Femur (tissue), 1 donor: ENCODE measurements at regions not wholly inside any gene's neighbourhood (a gene's known extent, or its start where the extent isn't known, plus 50 kb on each side); places are given as distances from the start of the nearest gene placed in this dataset.

ENCODE experiments used
- DNase-seq: peaks from one replicate; pipeline ENCODE4 v3.0.0-alpha.2; 2017

DNA sequence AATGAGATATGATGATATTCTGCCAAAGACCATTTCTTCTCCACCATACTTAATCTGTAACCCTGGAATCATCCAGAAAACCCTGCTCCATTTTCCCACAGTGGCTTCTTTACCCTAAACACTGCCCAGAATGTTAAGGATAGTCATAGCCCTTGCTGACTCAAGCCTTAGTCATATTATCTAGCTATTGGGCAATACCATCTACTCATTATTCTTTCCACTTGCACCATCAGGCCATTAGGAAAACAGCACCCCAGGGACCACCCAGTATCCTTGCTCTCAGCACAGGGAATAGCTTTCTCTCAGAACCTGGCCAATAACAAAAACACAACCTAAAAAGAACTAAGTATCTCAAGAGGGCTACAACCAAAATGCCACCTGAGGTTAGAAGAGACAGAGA, 445.7 kb upstream of the SLC14A2 start:
- DNase-seq, result no peak

DNA sequence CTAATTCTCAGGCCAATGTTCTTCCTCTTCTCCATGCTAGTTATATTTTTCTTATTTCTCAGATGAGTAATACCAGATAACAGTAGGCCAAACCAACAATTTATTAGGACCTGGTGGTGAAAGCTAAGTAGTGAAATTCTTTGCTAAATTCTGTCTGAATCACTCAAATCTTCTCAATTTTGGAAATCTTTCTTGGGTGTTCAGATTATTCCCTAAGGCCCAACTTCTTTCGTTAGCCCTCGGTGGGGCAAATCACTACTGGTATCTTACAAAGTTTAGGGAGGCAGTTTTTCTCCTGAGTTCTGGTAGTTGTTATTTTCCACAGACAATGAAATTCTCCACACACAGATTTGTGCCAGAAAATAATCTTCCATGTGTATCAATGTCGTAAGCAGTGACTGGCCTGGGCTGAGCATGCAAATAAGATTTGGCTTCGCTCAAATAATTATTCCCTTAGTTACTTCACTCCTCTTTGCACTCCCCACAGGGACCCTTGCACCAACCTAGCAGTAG, 443.5 kb upstream of the SLC14A2 start:
- DNase-seq, result no peak

DNA sequence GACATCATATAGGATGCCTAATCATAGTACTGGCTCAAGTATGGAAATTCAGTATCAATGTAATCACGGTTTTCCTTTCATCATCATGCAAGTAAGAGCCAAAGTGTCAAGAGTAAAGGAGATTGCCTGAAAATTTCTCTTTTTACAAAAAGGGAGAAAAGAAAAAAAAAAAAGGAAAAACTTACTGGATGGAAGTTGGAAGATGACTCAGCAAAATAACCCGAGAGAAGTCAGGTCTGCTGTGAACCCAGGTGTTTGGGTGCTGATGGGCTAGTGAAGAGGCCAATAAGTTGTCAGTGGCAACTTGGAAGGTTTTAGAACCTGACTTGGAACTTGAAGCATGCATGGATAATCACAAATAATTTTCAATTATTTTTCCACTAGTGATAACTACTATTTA, 441.9 kb upstream of the SLC14A2 start:
- DNase-seq, result no peak

DNA sequence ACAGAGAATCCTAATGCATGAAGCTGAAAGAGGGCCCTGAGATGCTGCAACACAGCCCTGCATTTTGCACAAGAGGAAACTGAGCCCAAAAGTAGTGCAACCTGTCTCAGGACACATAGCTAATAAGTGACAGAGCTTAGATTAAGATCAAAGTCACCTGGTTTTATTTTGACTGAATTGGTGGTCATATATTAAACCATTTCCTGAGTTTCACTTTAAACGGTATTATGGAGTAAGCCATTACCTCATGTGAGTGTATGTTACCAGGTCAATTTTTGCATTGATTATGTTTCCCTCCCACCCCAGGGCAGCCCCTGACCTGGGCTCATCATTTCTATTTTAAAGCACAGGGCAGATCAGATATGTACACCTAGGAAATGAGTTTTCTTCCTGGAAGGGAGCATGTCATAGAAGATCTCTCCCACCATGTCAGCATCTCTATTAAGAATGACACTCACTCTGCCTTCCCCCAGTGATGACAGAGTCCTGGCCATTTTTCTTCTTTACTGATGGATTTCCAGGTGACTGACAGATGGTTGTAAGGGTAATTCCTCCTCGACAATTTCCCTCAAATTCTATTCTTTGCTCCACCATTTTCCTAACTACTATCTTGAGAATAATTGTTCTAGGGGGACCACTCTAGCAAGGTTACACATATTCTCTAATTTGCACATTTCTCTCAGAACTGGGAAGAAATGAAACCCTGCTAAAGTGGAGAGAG, 441.3 kb upstream of the SLC14A2 start:
- DNase-seq, result no peak

DNA sequence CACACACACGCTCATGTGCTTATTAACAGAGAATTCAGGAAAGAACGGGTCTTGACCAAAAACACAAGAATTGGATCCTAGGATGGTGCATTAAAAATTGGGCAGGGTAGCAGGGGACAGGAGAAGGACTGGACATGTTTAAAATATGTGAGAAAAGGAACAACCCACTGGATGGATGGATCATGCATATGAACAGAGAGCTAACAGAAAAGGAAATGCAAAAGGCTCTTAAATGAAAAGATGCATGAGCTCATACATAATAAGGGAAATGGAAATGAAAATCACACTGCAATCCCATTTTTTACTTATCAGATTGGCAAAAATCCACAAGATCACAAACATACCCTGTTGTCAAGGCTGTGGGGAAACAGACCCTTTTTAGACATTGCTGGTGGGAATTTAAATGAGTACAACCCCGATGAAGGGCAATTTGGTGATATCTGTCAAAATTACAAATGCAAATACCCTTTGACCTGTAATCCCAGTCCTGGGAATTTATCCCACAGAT, 440.6 kb upstream of the SLC14A2 start:
- DNase-seq, result no peak

DNA sequence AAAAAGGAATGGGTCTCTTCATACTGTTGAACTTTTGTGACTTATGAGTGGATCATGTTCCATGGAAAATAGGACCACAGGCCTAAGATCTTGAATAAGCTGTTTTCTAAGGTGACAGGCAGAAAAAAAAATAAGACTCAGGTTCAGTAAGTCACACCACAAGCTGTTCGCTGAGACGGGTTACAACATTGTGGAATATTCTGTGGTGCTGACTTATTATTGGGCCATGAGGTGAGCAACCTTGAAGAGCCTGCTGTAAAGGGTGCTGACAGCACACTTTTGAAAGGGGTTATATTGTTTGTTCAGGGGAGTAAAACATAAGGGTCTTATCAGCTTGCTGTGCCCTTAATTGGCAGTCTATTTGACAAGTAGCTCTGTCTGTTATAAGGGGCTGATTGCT, 439.8 kb upstream of the SLC14A2 start:
- no peak for DNase-seq

DNA sequence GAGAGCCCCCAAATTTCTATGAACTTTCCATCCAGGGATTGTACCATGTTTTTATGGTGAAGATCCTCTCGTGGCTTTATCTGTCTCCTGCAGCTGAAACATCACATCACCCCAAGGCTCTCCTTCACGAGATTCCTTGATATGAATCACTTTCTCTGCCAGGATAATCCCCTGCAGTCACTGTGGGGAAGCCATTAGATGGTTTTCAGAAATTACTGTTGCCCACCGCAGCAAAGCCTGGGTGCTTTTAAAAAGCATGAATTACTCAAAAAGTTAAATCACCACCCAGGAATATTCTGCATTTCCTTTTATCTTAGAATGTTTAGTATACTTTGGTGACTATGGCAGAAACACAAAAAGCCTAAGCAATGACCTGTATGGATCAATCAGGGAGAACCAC, 428.4 kb upstream of the SLC14A2 start:
- no peak for DNase-seq

DNA sequence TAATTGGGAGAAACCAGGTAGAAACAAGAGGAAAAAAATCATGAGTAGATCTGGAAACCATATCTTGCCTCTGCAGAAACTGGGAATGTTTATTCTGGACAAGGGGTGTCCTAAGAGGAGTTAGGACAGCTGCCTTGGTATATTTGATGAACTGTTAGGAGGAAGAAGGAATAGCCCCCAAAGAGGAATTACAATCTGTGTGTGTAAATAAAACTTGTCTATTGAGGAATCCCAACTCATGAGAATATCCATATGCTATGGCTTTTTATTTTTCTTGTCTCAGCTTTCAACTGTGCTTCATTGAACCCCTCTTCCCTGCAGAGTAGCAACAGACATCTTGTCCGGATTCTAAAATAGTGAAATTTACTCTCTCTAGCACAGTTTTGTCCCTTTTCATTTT, 423.5 kb upstream of the SLC14A2 start:
- DNase-seq, result no peak

DNA sequence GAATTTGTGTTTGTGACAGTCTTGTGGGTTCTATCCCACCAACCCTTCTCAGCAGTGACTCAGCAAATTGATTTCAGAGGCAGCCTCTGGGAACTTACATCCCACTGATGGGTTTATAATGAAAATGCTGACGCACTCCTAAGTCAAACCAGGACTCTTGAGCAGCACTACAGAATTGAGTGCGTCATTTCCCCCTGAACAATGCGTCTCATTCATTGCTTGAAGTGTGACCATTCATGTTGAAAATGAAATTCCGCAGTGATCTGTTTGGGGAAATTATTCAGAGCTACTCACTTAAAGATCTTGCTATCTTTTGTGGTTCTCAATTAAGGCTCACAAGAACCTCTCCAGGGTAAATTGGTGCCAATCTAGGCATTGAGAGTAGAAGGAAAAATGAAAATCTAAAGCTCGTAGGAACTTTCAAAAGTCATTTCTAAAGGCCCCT, 417.7 kb upstream of the SLC14A2 start:
- no peak for DNase-seq

DNA sequence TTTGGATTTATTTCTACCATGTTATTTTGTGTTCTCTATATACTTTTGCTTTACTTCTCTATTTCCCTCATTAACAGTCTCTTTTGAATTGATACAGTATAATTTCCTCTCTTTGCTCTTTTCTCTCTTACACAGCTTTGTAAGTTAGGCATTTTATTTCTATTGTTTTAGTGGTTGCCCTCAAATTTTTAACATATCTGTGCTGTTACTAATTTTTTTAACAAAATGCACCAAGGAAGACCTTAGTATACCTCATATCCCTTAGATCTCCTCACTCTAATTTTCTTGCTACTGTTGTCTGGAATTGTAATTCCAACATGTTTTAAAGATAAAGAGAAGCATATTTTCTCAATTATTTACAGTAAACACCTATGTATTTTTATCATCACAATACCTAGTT, 416.8 kb upstream of the SLC14A2 start:
- DNase-seq, result no peak

DNA sequence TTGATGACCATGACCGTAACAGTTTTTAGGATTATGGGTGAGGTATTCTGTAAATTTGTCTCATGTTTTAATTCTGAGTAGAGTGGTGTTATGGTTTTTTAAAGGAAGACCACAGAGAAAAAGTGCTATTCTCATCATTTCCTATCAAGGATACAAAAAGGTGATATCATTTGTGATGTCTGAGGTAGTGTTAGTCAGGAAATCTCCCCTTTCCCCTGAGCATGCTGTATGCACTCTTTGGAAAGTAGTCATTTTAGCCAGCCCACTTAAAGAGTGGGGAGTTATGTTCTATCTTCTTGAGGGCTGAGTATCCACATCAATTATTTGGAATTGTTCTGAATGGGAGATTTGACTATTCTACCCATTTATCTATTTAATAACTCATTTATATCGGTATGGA, 414.2 kb upstream of the SLC14A2 start:
- DNase-seq, result no peak

DNA sequence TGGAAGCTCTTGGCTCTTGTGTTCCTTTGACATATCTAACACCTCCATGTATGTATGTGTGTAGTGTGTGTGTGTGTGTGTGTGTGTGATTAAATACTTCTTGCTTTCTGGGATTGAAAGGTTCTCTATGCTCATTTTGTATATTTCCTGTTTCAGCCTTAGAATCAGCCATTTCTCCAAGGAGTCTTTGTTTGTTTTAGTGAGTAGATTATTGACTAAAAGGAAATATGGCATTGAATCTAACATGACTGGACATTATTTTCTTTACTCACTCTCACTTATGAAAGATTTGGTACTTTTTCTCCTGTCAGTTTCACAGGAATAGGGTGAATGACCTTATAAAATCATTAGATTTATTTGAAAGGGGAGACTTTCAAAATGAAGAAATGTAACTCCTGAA, 413.8 kb upstream of the SLC14A2 start:
- DNase-seq, result no peak

DNA sequence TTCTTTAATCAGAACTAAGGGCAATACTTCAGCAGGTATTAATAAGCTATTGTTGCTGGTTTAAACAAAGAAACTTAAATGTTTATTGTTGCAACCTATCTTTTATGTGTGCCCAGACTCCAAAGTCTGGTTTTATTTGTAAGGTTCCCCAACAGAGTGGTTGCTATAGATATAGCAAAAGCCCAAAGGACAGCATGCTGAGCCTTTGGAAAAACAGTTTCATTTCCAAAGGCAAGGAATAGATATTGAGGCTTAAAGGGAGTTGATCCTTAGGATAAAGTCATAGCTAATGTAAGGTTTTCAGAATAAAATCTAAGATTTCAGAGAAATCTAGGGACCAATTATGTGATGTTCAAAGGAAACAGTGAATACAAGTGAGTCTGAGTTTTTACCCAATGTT, 413.2 kb upstream of the SLC14A2 start:
- DNase-seq, result no peak

DNA sequence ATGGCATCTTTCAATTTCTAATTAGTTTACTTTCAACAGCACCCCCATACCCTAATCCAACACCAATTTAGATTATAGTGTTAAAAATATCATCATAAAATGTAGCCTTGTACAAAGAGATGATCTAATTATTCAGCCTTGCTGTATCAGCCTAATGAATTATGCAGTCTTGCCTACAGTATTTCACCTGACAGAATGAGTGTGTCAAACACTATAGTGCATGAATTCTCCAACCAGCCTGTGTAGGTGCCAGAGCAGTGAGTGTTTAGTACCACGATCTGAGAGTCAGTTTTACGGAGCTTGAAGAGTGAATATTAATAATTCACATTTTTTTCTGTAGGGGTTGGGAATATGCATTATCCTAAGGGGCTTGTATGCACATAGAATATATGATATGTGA, 411.6 kb upstream of the SLC14A2 start:
- DNase-seq, result no peak

DNA sequence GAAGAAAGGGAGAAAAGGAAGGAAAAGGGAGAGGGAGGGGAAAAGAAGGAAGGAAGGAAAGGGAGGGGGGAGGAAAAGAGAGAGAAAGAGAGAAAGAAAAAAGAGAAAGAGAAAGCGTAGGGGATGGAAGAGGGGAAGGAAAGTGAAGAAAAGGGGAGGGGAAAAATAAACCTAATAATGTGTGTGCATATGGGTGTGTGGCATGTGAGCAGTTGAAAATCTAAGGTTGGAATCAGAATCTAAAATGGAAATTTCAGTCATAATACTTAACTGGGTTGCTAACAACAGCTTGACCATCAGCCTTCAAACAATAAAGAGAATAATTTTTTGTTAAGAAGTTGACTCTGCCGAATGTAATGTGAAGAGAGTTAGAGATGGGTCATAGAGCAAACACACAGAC, 407.9 kb upstream of the SLC14A2 start:
- no peak for DNase-seq

DNA sequence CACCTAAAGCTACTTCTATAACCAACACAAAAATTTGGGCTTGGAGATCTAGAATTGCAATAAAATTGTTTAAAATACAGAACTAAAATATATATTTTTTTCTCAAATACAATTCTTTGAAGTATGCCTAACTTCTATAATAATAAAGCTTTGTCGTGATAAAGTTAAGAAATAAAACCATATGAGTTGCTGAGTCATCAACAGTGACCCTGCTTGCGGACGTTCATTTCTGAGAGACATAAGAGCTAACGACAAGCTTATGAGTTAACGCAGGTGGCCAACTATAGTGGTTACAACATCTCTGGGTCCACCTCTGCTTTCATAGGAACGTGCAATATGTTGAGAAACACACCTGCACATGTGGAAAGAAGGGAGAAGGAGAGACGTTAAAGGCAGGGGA, 407.1 kb upstream of the SLC14A2 start:
- DNase-seq, result no peak

DNA sequence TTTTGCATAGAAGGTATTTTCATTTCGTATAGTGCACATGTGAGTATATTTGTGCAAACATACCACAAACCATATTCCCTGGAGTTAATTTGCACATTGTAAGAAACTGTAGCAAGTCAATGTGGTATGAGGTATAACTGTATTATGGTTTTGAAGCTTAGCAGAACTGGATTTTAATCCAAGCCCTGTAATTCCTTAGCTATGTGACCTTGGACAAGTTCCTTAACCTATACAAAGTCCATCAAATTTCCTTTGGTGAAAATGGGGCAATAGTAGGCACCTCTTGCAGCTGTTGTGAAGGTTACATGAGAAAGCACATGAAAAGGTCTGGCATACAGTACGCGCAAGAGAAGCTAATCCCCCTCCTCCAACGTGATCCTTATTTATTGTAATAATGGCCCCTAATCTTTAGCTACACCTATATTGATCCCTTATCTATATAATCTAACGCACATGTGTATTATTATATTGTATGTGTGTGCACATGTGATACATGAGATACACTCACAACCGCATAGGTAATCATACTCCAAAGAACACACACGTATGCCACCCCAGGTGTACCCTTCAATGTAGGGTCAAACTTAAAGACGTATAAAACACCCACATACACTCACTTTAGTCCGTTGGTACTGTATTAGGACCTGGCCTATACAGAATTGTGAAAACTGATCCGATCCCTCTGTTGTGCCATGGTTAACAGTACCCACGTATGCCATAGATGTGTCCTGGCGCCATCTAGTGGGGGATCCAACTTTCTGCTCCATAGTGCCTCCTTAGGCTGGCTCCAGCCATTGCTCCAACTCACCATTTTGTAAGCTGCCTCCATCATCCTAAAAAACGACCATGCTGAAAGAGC, 402.9 kb upstream of the SLC14A2 start:
- peak; percentile 66 for DNase-seq

DNA sequence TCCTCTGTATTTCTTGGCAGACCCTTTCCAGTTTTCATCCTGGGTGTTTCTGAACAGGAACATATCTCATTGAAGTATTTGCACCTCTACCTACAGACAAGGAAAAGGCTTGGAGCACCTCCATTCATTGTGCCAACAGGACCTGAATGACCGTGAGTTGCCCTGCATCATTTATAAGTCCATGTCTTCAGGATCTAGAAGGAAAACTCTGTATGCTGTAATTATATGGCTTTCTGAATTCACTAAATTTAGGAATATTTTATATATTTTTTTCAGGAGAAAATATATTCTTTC, 402.3 kb upstream of the SLC14A2 start:
- no peak for DNase-seq

DNA sequence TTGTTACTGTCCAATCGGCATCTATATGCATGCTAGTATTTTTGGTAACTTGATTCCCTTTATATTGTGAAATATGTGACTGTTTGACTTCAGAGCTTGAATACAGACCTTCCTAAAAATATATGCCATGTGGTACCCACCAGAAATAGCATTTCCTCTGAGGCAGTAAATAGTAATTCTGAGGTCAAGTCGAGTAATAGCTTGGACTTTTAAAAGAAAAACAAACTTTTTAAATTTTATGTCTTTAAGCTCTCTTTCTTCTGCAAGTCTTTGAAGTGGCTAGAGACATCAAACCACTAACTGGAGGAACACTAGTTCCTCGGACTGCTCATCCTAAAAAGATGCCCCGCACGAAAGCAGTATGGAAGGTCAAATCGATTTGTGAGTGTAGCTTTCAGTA, 396.8 kb upstream of the SLC14A2 start:
- no peak for DNase-seq

DNA sequence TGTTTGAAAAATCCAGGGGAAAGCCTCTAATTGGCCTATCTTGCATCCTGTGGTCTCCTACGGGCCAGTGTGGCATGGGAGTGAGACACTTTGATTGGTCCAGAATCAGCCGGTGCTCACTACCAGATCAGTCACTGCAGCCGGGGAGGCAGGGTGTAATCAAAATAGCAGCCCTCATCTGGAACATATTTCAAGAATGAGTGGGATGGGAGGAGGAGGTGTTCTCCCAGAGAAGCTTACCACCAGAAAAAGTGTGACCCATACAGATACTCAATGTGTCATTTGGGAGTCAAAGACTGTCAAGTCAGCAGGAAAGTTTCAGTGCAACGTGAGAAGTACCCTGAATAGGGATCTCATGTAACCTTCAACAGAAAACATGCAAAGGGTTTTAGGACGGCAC, 393.9 kb upstream of the SLC14A2 start:
- DNase-seq, result no peak

DNA sequence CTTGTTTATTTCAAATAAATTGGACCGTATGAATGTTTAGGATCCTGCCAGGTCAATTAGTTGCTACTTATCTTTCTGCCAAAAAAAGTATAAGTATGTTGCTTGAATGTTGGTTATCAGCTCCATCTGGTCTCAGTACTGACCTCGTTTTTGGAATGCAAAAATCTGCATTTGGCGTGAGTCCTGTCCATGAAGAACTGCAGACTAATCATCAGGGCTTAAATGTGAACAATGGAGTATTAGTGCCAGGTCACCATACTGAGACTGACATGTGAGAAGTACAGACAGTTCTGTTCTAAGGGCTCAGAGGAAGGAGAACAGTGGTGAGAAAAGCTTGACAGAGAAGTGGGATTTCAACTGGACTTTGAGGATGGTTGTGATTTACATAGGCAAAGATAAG, 393.1 kb upstream of the SLC14A2 start:
- DNase-seq, result no peak

DNA sequence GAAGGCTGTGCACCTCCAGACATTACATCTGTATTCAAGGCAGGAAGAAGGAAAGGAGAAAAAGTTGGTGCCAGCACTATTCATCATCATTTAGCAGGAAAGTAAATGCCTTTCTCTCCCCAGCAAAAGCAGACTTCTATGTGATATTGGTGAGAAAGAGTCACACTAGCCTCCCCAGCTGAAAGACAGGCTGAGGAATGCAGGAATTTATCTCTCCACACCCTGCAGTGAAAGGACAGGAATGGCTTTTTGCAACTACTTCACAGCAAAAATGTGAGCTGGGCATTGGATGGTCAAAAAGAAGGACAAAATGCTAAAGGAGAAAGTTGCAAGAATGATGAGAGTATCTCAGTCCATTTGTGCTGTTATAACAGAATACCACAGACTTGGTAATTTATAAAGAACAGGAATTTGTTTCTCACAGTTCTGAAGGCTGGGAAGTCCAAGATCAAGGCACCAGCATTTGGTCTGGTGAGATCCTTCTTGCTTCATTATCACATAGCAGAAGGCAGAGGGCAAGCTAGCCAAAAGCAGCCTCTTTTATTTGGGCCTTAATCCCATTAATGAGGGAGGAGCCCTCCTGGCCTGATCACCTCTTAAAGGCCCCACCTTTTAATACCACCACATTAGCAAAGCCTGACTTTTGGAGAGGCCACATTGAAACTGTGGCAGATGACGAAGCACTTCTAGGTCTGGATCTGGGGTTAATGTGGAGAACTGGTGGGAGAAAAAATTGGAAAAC, 388.1 kb upstream of the SLC14A2 start:
- no peak for DNase-seq

DNA sequence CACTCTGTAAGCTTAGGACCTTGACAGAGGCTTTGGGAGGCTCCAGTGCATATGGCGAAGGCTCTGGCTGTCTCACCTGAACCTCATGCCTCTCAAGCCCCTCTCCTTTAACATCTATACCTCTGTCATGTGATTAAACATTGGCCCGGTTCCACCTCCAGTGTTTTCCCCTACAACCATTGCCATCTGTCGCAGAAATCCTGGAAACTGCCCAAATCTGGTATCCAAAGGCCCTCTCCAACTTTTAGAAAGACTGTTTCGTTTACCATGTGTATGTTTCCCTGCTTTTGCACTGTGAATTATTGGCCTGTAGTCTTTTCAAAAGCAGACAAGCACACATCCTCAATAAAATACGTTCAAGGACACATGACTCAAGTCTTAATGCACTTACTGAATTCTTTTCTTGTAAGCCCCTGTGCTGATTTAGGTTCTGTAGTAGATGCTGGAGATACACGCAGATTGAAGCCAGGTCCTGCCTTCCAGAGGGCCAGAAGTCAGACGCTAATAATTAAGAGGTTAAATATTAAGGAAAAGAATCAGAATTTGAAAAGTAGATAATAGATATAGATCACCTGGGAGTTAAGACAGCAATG, 386.4 kb upstream of the SLC14A2 start:
- DNase-seq, result no peak
